ENCODE measurements at regions not wholly inside any gene's neighbourhood (a gene's known extent, or its start where the extent isn't known, plus 50 kb on each side); places are given as distances from the start of the nearest gene placed in this dataset.

GRCh38 chr22:49561338-49561737 is 266.3 kb downstream of the BRD1 start:
- Histone ChIP-seq H3K36me3 (ENCODE audit: control insufficient read depth, insufficient read depth, low read length) (no peaks in the 10 kb centered on the region; the same call in 1 of the 2 replicates), H3K4me3 (replicated peaks; ENCODE audit: low read depth, low read length) (no peak overlapping the region), H3K27me3 (replicated peaks; ENCODE audit: control insufficient read depth, insufficient read depth, low read length) (no peaks in the 10 kb centered on the region)
- no peak for TF ChIP-seq CTCF (IDR thresholded peaks at IDR 0.05; ENCODE audit: insufficient read depth, low read length, poor library complexity, severe bottlenecking)
- DNase-seq (ENCODE audit: extremely low read depth, insufficient read length): no peak

- H3K36me3 ChIP-seq (ENCODE audit: control insufficient read depth, insufficient read depth, low read length): no peaks in the 10 kb centered on the region; the same call in none of the 2 replicates
- no peak for DNase-seq (ENCODE audit: extremely low read depth, insufficient read length)
- no peaks in the 10 kb centered on the region for H3K27me3 ChIP-seq (replicated peaks; ENCODE audit: control insufficient read depth, insufficient read depth, low read length)
- no peak for TF ChIP-seq CTCF (IDR thresholded peaks at IDR 0.05; ENCODE audit: insufficient read depth, low read length, poor library complexity, severe bottlenecking)
- no peak overlapping the region for H3K4me3 ChIP-seq (replicated peaks; ENCODE audit: low read depth, low read length)
Observed at GRCh38 chr22:49555526-49555925, 272.1 kb downstream of the BRD1 start.

- TF ChIP-seq CTCF (IDR thresholded peaks at IDR 0.05; ENCODE audit: insufficient read depth, low read length, poor library complexity, severe bottlenecking): no peak
- no peaks in the 10 kb centered on the region; the same call in none of the 2 replicates for H3K36me3 ChIP-seq (ENCODE audit: control insufficient read depth, insufficient read depth, low read length)
- H3K4me3 ChIP-seq (replicated peaks; ENCODE audit: low read depth, low read length): no peak overlapping the region
- no peak for DNase-seq (ENCODE audit: extremely low read depth, insufficient read length)
- no peaks in the 10 kb centered on the region for H3K27me3 ChIP-seq (replicated peaks; ENCODE audit: control insufficient read depth, insufficient read depth, low read length)
Observed at GRCh38 chr22:49554741-49555140, 272.9 kb downstream of the BRD1 start.

GRCh38 chr22:49554296-49554625 is 273.4 kb downstream of the BRD1 start:
- H3K4me3 ChIP-seq (replicated peaks; ENCODE audit: low read depth, low read length): no peak overlapping the region
- H3K36me3 ChIP-seq (ENCODE audit: control insufficient read depth, insufficient read depth, low read length): no peaks in the 10 kb centered on the region; the same call in none of the 2 replicates
- TF ChIP-seq CTCF (IDR thresholded peaks at IDR 0.05; ENCODE audit: insufficient read depth, low read length, poor library complexity, severe bottlenecking): no peak
- no peaks in the 10 kb centered on the region for H3K27me3 ChIP-seq (replicated peaks; ENCODE audit: control insufficient read depth, insufficient read depth, low read length)
- DNase-seq (ENCODE audit: extremely low read depth, insufficient read length): no peak

GRCh38 chr22:49553518-49554295 is 274.0 kb downstream of the BRD1 start:
- no peak for TF ChIP-seq CTCF (IDR thresholded peaks at IDR 0.05; ENCODE audit: insufficient read depth, low read length, poor library complexity, severe bottlenecking)
- Histone ChIP-seq H3K27me3 (replicated peaks; ENCODE audit: control insufficient read depth, insufficient read depth, low read length) (no peaks in the 10 kb centered on the region), H3K36me3 (ENCODE audit: control insufficient read depth, insufficient read depth, low read length) (no peaks in the 10 kb centered on the region; the same call in none of the 2 replicates), H3K4me3 (replicated peaks; ENCODE audit: low read depth, low read length) (no peak overlapping the region)
- no peak for DNase-seq (ENCODE audit: extremely low read depth, insufficient read length)
